Embryonic facial prominence (tissue), 1 donor: ENCODE measurements at regions not wholly inside any gene's neighbourhood (a gene's known extent, or its start where the extent isn't known, plus 50 kb on each side); places are given as distances from the start of the nearest gene placed in this dataset.
"Not testable (repeated sequence)": the region's sequence is repeated elsewhere in the genome, so short reads cannot be mapped to it uniquely, and the experiment has no call there.

ENCODE experiments used
- DNase-seq: peaks from one replicate; pipeline ENCODE4 v3.0.0-alpha.2; 2016; ENCODE audit errors: extremely low spot score

GRCh38 chr3:151596940-151597339 is 136.1 kb upstream of the IGSF10 start:
- DNase-seq, result no peak

GRCh38 chr3:151593928-151594327 is 133.1 kb upstream of the IGSF10 start:
- DNase-seq, result no peak

GRCh38 chr3:151592287-151592686 is 131.4 kb upstream of the IGSF10 start:
- no peak for DNase-seq

- no peak for DNase-seq
Observed at GRCh38 chr3:151591441-151591840, 130.6 kb upstream of the IGSF10 start.

- DNase-seq, result no peak
Observed at GRCh38 chr3:151589311-151589710, 128.4 kb upstream of the IGSF10 start.

GRCh38 chr3:151587659-151588058 is 126.8 kb upstream of the IGSF10 start:
- DNase-seq, result not testable (repeated sequence)

GRCh38 chr3:151584566-151584965 is 123.7 kb upstream of the IGSF10 start:
- no peak for DNase-seq

GRCh38 chr3:151581035-151581434 is 120.2 kb upstream of the IGSF10 start:
- no peak for DNase-seq

- DNase-seq, result no peak
Observed at GRCh38 chr3:151580591-151580990, 119.7 kb upstream of the IGSF10 start.

- DNase-seq, result no peak
Observed at GRCh38 chr3:151579571-151580270, 118.9 kb upstream of the IGSF10 start.

- DNase-seq, result no peak
Observed at GRCh38 chr3:151578495-151578894, 117.6 kb upstream of the IGSF10 start.

GRCh38 chr3:151576511-151577137 is 115.8 kb upstream of the IGSF10 start:
- DNase-seq, result no peak

- no peak for DNase-seq
Observed at GRCh38 chr3:151568184-151568583, 107.3 kb upstream of the IGSF10 start.

- DNase-seq, result no peak
Observed at GRCh38 chr3:151567477-151567876, 106.6 kb upstream of the IGSF10 start.

- DNase-seq, result no peak
Observed at GRCh38 chr3:151564261-151564660, 103.4 kb upstream of the IGSF10 start.

GRCh38 chr3:151563305-151563704 is 102.4 kb upstream of the IGSF10 start:
- DNase-seq, result no peak

GRCh38 chr3:151562891-151563290 is 102.0 kb upstream of the IGSF10 start:
- DNase-seq, result no peak

GRCh38 chr3:151561878-151562277 is 101.0 kb upstream of the IGSF10 start:
- DNase-seq, result no peak

GRCh38 chr3:151560738-151561137 is 99.9 kb upstream of the IGSF10 start:
- DNase-seq, result no peak

- no peak for DNase-seq
Observed at GRCh38 chr3:151559736-151560135, 98.9 kb upstream of the IGSF10 start.

- no peak for DNase-seq
Observed at GRCh38 chr3:151558661-151559060, 97.8 kb upstream of the IGSF10 start.

- DNase-seq, result no peak
Observed at GRCh38 chr3:151557068-151557840, 96.4 kb upstream of the IGSF10 start.

- no peak for DNase-seq
Observed at GRCh38 chr3:151556596-151556995, 95.7 kb upstream of the IGSF10 start.
